MM.1S (cell line): ENCODE measurements at regions not wholly inside any gene's neighbourhood (a gene's known extent, or its start where the extent isn't known, plus 50 kb on each side); places are given as distances from the start of the nearest gene placed in this dataset.

Source experiments
- DNase-seq: peaks from one replicate; pipeline ENCODE4 v3.0.0-alpha.2; 2015
- H2AFZ ChIP-seq: fragments of 300-600 bp; sonication (generic); 2 replicates; pipeline ENCODE4 v1.6.0; 2016; ENCODE audit warnings: antibody characterized with exemption, low read length
- H3F3A ChIP-seq: fragments of 300-600 bp; sonication (generic); 2 replicates; pipeline ENCODE4 v1.6.1; 2016; ENCODE audit warnings: mild to moderate bottlenecking, antibody characterized with exemption, low read length, moderate library complexity, mixed read lengths; ENCODE audit not compliant: insufficient read depth
- H3K27ac ChIP-seq: fragments of 300-600 bp; sonication (generic); 2 replicates; pipeline ENCODE4 v1.5.1; 2016; ENCODE audit warnings: mild to moderate bottlenecking, low read length
- H3K27me3 ChIP-seq: fragments of 300-600 bp; sonication (generic); replicated peaks from 2 replicates; pipeline ENCODE4 v1.6.0; 2016; ENCODE audit warnings: low read length; ENCODE audit not compliant: insufficient read depth
- H3K36me3 ChIP-seq: fragments of 300-600 bp; sonication (generic); replicated peaks from 2 replicates; pipeline ENCODE4 v1.6.1; 2016; ENCODE audit warnings: mild to moderate bottlenecking, low read length, mixed read lengths; ENCODE audit not compliant: insufficient read depth
- H3K4me1 ChIP-seq: fragments of 300-600 bp; sonication (generic); 2 replicates; pipeline ENCODE4 v1.6.1; 2016; ENCODE audit warnings: low read length, mixed read lengths
- H3K4me2 ChIP-seq: fragments of 300-600 bp; sonication (generic); 2 replicates; pipeline ENCODE4 v1.6.0; 2016; ENCODE audit warnings: low read depth, low read length
- H3K4me3 ChIP-seq: fragments of 300-600 bp; sonication (generic); 2 replicates; pipeline ENCODE4 v1.5.1; 2016; ENCODE audit warnings: low read length, mixed read lengths
- H3K79me2 ChIP-seq: fragments of 300-600 bp; sonication (generic); 2 replicates; pipeline ENCODE4 v1.6.1; 2016; ENCODE audit warnings: mixed run types, low read length, mixed read lengths
- H3K9ac ChIP-seq: fragments of 300-600 bp; sonication (generic); 2 replicates; pipeline ENCODE4 v1.6.1; 2016; ENCODE audit warnings: low read length, mixed read lengths
- H3K9me2 ChIP-seq: fragments of 300-600 bp; sonication (generic); replicated peaks from 2 replicates; pipeline ENCODE4 v1.6.1; 2016; ENCODE audit warnings: mild to moderate bottlenecking, low read length, mixed read lengths; ENCODE audit not compliant: insufficient read depth
- H3K9me3 ChIP-seq: fragments of 300-600 bp; sonication (generic); replicated peaks from 2 replicates; pipeline ENCODE4 v1.6.1; 2016; ENCODE audit warnings: mild to moderate bottlenecking, low read length, mixed read lengths; ENCODE audit not compliant: insufficient read depth
- H4K20me1 ChIP-seq: fragments of 300-600 bp; sonication (generic); 2 replicates; pipeline ENCODE4 v1.6.1; 2016; ENCODE audit warnings: mild to moderate bottlenecking, low read length, moderate library complexity, mixed read lengths; ENCODE audit not compliant: insufficient read depth
- CTCF ChIP-seq: fragments of 300-600 bp; sonication (generic); IDR thresholded peaks from 2 replicates; pipeline ENCODE4 v1.5.1; 2016; ENCODE audit warnings: antibody characterized with exemption, low read length, mixed read lengths
- EZH2 ChIP-seq: fragments of 300-600 bp; sonication (generic); optimal IDR thresholded peaks from 2 replicates; pipeline ENCODE3; 2017; ENCODE audit warnings: low read depth, mild to moderate bottlenecking, antibody characterized with exemption, low read length, mixed read lengths
- EZH2phosphoT487 ChIP-seq: fragments of 300-600 bp; sonication (generic); IDR thresholded peaks from 2 replicates; pipeline ENCODE4 v1.6.1; 2018; ENCODE audit warnings: antibody characterized with exemption, low read length

- no peak for DNase-seq
- H3K79me2 ChIP-seq = no peaks in the 10 kb centered on the region
- no peak overlapping the region for H3K9ac ChIP-seq
- no peaks in the 10 kb centered on the region for H3K36me3 ChIP-seq
- no peak for TF ChIP-seq CTCF
- TF ChIP-seq EZH2 = no peak
- TF ChIP-seq EZH2phosphoT487 = no peak
- no peak overlapping the region for H3K27ac ChIP-seq
- no peaks in the 10 kb centered on the region for H3K9me3 ChIP-seq
- H3K9me2 ChIP-seq = no peaks in the 10 kb centered on the region
- H3K27me3 ChIP-seq = no peaks in the 10 kb centered on the region
- H4K20me1 ChIP-seq = no peaks in the 10 kb centered on the region
- no peaks in the 10 kb centered on the region for H3K4me1 ChIP-seq
- H3F3A ChIP-seq = no peaks in the 10 kb centered on the region
- H2AFZ ChIP-seq = no peak overlapping the region
- H3K4me3 ChIP-seq = no peak overlapping the region
- H3K4me2 ChIP-seq = no peak overlapping the region
Measured at GRCh38 chr1:163837206-163837605, 515.5 kb downstream of the NUF2 start.

- Histone ChIP-seq H3K79me2 (no peaks in the 10 kb centered on the region), H3K9me2 (no peaks in the 10 kb centered on the region), H3K36me3 (no peaks in the 10 kb centered on the region), H3K27me3 (no peaks in the 10 kb centered on the region), H3K4me3 (no peak overlapping the region), H3K9me3 (no peaks in the 10 kb centered on the region), H3K4me1 (no peaks in the 10 kb centered on the region), H4K20me1 (no peaks in the 10 kb centered on the region), H3K9ac (no peak overlapping the region), H3K4me2 (no peak overlapping the region), H3F3A (no peaks in the 10 kb centered on the region), H3K27ac (no peak overlapping the region), H2AFZ (no peak overlapping the region)
- DNase-seq = no peak
- TF ChIP-seq EZH2 (no peak), EZH2phosphoT487 (no peak), CTCF (no peak)
Measured at GRCh38 chr1:163842571-163842970, 520.8 kb downstream of the NUF2 start.

- no peak overlapping the region for H3K4me2 ChIP-seq
- no peaks in the 10 kb centered on the region for H3K79me2 ChIP-seq
- TF ChIP-seq CTCF = no peak
- TF ChIP-seq EZH2phosphoT487 = no peak
- no peak overlapping the region for H2AFZ ChIP-seq
- no peak overlapping the region for H3K9ac ChIP-seq
- H3K9me2 ChIP-seq = no peaks in the 10 kb centered on the region
- DNase-seq = no peak
- no peaks in the 10 kb centered on the region for H3K27me3 ChIP-seq
- H3F3A ChIP-seq = no peaks in the 10 kb centered on the region
- no peak overlapping the region for H3K27ac ChIP-seq
- no peaks in the 10 kb centered on the region for H3K4me1 ChIP-seq
- no peaks in the 10 kb centered on the region for H4K20me1 ChIP-seq
- H3K36me3 ChIP-seq = no peaks in the 10 kb centered on the region
- H3K9me3 ChIP-seq = no peaks in the 10 kb centered on the region
- H3K4me3 ChIP-seq = no peak overlapping the region
Measured at GRCh38 chr1:163844459-163844858, 522.7 kb downstream of the NUF2 start.

- H3K9ac ChIP-seq = no peak overlapping the region
- H2AFZ ChIP-seq = no peak overlapping the region
- no peak for DNase-seq
- TF ChIP-seq CTCF (no peak), EZH2 (no peak), EZH2phosphoT487 (no peak)
- no peaks in the 10 kb centered on the region for H3K4me1 ChIP-seq
- H3F3A ChIP-seq = no peaks in the 10 kb centered on the region
- H3K9me3 ChIP-seq = no peaks in the 10 kb centered on the region
- H3K9me2 ChIP-seq = no peaks in the 10 kb centered on the region
- H4K20me1 ChIP-seq = no peaks in the 10 kb centered on the region
- no peaks in the 10 kb centered on the region for H3K36me3 ChIP-seq
- H3K4me3 ChIP-seq = no peak overlapping the region
- H3K79me2 ChIP-seq = no peaks in the 10 kb centered on the region
- no peaks in the 10 kb centered on the region for H3K27me3 ChIP-seq
- H3K4me2 ChIP-seq = no peak overlapping the region
- no peak overlapping the region for H3K27ac ChIP-seq
Measured at GRCh38 chr1:163845279-163845678, 523.5 kb downstream of the NUF2 start.
